GM12892 (cell line): ENCODE measurements at regions not wholly inside any gene's neighbourhood (a gene's known extent, or its start where the extent isn't known, plus 50 kb on each side); places are given as distances from the start of the nearest gene placed in this dataset.

Source experiments
- POLR2A ChIP-seq: IDR thresholded peaks from 2 replicates; pipeline ENCODE4 v1.6.1; 2011; ENCODE audit warnings: low read depth, low read length, control low read depth
- POLR2AphosphoS5 ChIP-seq: IDR thresholded peaks from 2 replicates; pipeline ENCODE4 v1.6.1; 2011; ENCODE audit warnings: low read depth, low read length, control low read depth
- TAF1 ChIP-seq: IDR thresholded peaks from 2 replicates; pipeline ENCODE4 v1.6.1; 2011; ENCODE audit warnings: low read depth, mild to moderate bottlenecking, control low read depth, low read length, borderline replicate concordance

DNA sequence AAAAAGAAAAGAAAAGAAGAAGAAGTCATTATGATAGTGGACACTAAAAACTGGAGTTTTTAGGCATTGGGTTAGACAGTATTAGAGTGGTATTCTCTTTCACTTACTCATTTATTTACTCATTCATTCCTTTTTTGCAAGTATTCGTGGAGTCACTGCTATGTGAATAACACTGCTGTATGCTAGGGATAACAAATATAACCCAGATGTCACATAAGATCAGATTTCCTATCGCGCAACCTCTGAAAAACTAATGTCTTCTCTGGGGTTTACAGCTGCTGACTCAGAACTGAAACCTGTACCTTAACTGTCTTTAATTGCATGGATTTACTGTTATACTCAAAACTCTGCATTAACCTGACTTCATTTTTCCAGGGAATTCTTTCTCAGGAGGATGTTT lies 353.7 kb downstream of the LRIG3 start:
- TF ChIP-seq POLR2AphosphoS5 = no peak
- TF ChIP-seq POLR2A = no peak
- no peak for TF ChIP-seq TAF1
